ENCODE measurements at regions not wholly inside any gene's neighbourhood (a gene's known extent, or its start where the extent isn't known, plus 50 kb on each side); places are given as distances from the start of the nearest gene placed in this dataset.
"Not testable (repeated sequence)": the region's sequence is repeated elsewhere in the genome, so short reads cannot be mapped to it uniquely, and the experiment has no call there.

DNA sequence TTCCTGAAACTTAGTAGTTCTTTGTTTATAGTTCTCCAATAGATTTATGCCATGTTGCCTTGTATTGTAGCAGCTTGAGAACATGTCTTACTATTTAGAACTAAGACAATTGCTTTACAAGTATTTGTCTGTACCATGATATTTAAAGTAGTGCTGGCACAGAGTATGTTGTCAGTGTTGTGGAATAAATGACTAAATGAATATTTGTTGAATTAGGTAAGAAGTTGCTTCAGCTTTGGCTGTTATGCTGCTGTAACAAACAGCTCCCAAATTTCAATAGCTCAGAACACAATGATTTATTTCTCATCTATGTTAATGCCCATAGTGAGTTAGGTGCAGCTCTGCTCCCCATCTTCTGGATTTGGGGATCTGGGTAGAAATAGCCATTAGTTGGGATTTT lies 90.2 kb upstream of the VCAM1 start:
- DNase-seq, result no peak

- peak; percentile 98 for DNase-seq
Measured at GRCh38 chr1:100631015-100631551, 88.5 kb upstream of the VCAM1 start.

DNA sequence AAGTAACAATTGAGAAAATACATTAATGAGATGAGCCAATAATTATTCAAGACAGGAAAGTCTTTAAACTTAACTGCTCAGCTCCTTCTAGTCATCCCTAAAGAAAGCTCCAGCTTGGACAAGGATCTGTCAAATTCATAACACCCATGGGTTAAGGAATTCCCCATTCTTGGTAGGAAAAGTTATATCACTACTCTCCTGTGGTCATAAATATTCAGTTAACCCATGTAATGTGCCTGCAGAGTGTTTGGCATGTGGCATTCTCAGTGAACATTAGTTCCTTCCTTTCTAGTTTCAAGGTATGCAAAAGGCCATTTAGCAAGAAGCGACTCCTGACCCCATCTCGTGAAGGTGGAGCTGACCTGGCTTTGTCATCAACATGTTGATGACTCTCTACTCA lies 76.7 kb upstream of the VCAM1 start:
- no peak for DNase-seq

DNA sequence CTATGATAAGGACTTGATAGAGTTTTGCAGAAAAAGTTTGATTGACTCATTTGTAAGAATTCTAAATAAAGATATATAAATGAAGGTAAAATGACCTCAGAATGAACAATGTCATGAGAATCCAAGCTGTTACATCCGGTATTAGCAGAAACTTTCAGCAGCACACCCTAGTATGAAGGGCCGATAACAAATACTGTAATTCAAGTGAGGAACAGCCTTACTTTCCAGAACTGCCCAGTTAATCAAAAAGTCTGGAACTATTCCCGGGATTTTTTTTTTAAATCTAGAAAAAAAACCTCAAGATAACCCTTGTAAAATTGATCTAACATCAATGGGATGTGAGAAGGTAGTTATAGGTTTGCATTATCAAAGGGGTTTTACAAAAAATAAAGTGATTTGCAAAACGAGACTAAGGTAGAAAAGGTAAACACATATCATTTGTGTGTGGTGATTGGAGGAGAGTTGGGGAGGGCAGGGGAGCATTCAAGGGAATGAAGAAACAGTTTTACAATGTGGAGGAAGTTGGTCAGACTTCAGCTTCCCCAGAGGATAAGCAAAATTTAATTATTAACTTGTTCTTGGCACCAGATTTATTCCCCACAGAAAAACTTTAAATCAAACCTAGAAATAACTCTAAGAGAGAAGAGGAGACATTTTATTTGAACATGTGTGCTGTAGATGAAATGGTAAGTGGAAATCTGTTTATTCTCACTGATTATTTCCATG lies 75.9 kb upstream of the VCAM1 start:
- peak; percentile 34 for DNase-seq

GRCh38 chr1:100646001-100646400 lies 73.5 kb upstream of the VCAM1 start:
- no peak for DNase-seq

DNA sequence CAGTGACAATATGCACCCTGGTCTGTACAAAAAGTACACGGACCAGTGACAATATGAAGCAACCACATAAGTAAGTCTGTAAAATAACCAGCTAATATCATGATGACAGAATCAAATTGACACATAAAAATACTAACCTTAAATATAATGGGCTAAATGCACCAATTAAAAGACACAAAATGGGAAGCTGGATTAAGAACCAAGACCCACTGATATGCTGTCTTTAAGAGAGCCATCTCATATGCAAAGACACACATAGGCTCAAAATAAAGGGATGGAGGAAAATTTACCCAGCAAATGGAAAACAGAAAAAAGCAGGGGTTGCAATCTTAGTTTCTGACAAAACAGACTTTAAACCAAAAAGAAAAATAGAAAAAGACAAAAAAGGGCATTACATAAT lies 70.4 kb upstream of the VCAM1 start:
- DNase-seq, result no peak

- DNase-seq, result no peak
Measured at GRCh38 chr1:100657876-100658715, 61.4 kb upstream of the VCAM1 start.

- DNase-seq, result no peak
Measured at GRCh38 chr1:100658716-100659026, 60.9 kb upstream of the VCAM1 start.

DNA sequence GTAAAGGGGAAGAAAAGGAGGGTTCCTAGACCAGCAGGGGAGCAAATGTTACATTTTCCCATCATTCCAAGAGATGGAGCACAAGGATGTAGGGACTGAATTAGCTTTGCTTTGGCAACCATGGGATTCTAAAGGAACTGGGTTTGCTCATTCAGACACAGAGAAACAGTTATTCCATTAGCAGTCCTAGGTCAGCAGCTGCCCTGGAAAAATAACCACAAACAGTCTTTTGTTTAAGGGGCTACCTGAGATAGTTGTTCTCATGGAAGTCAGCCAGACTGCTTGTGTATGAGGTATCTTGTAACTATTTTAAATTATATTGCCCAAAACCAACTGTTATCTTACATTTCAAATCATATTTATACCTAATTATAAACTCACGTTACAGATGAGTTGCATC lies 58.4 kb upstream of the VCAM1 start:
- DNase-seq, result no peak

DNA sequence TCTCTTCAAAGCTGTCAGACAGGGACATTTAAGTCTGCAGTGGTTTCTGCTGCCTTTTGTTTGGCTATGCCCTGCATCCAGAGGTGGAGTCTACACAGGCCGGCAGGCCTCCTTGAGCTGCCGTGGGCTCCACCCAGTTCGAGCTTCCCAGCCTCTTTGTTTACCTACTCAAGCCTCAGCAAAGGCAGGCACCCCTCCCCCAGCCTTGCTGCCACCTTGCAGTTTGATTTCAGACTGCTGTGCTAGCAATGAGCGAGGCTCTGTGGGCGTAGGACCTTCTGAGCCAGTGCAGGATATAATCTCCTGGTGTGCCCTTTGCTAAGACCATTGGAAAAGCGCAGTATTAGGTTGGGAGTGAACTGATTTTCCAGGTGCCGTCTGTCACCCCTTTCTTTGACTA lies 51.0 kb upstream of the VCAM1 start:
- not testable (repeated sequence) for DNase-seq

All from fibroblast of skin of right quadriceps (primary cell).